Neutrophil (primary cell): ENCODE measurements at regions not wholly inside any gene's neighbourhood (a gene's known extent, or its start where the extent isn't known, plus 50 kb on each side); places are given as distances from the start of the nearest gene placed in this dataset.

Source experiments
- H3K27ac ChIP-seq: fragments of 200-600 bp; sonication (generic); 2 replicates; pipeline ENCODE4 v1.5.1; 2016; ENCODE audit warnings: mild to moderate bottlenecking, moderate library complexity
- H3K27me3 ChIP-seq: fragments of 200-600 bp; sonication (generic); 2 replicates; pipeline ENCODE4 v1.6.0; 2016; ENCODE audit warnings: mild to moderate bottlenecking
- H3K36me3 ChIP-seq: fragments of 200-600 bp; sonication (generic); 2 replicates; pipeline ENCODE4 v1.5.1; 2017
- H3K4me1 ChIP-seq, 2 experiments: fragments of 200-600 bp in 1 of 2; sonication (generic) in 1 of 2; 1 replicate in 1 of 2; 2 replicates in 1 of 2; pipeline versions ENCODE4 v1.5.1 to v1.6.1; 2013 to 2016; ENCODE audit warnings: low read depth in 1 of 2, low read length in 1 of 2, mild to moderate bottlenecking in 1 of 2, moderate library complexity in 1 of 2; ENCODE audit not compliant: control insufficient read depth in 1 of 2, insufficient read depth in 1 of 2
- H3K4me3 ChIP-seq, 2 experiments: fragments of 200-600 bp in 1 of 2; sonication (generic) in 1 of 2; 1 replicate in 1 of 2; 2 replicates in 1 of 2; pipeline ENCODE4 v1.5.1; 2013 to 2016; ENCODE audit warnings: low read depth in 1 of 2, low read length in 1 of 2, mild to moderate bottlenecking in 1 of 2, moderate library complexity in 1 of 2
- H3K9me3 ChIP-seq: fragments of 200-600 bp; sonication (generic); 2 replicates; pipeline ENCODE4 v1.5.1; 2016
- CTCF ChIP-seq: fragments of 200-600 bp; sonication (generic); IDR thresholded peaks from 2 replicates; pipeline ENCODE4 v1.5.1; 2016; ENCODE audit warnings: antibody characterized with exemption

GRCh38 chr6:163820745-163821458 lies 406.4 kb downstream of the QKI start:
- H3K27ac ChIP-seq: no peak overlapping the region
- no peak overlapping the region for H3K4me3 ChIP-seq
- no peaks in the 10 kb centered on the region for H3K9me3 ChIP-seq
- no peaks in the 10 kb centered on the region for H3K27me3 ChIP-seq
- H3K4me1 ChIP-seq: no peaks in the 10 kb centered on the region
- no peaks in the 10 kb centered on the region for H3K36me3 ChIP-seq
- no peak for TF ChIP-seq CTCF

- Histone ChIP-seq H3K27me3 (no peaks in the 10 kb centered on the region), H3K9me3 (no peaks in the 10 kb centered on the region), H3K4me3 (no peak overlapping the region), H3K36me3 (no peaks in the 10 kb centered on the region), H3K4me1 (no peaks in the 10 kb centered on the region), H3K27ac (no peak overlapping the region)
- no peak for TF ChIP-seq CTCF
These were observed 405.7 kb downstream of the QKI start for GRCh38 chr6:163820171-163820570.

- no peak overlapping the region for H3K4me3 ChIP-seq
- no peak overlapping the region for H3K27ac ChIP-seq
- no peaks in the 10 kb centered on the region for H3K36me3 ChIP-seq
- TF ChIP-seq CTCF: no peak
- no peaks in the 10 kb centered on the region for H3K9me3 ChIP-seq
- H3K27me3 ChIP-seq: no peaks in the 10 kb centered on the region
- H3K4me1 ChIP-seq: no peaks in the 10 kb centered on the region
These were observed 404.2 kb downstream of the QKI start for GRCh38 chr6:163818719-163819118.

- Histone ChIP-seq H3K4me1 (no peaks in the 10 kb centered on the region), H3K27me3 (no peaks in the 10 kb centered on the region), H3K27ac (no peak overlapping the region), H3K36me3 (no peaks in the 10 kb centered on the region), H3K9me3 (no peaks in the 10 kb centered on the region), H3K4me3 (no peak overlapping the region)
- TF ChIP-seq CTCF: no peak
These were observed 401.9 kb downstream of the QKI start for GRCh38 chr6:163816441-163816840.

GRCh38 chr6:163815796-163816195 lies 401.3 kb downstream of the QKI start:
- Histone ChIP-seq H3K27ac (no peak overlapping the region), H3K36me3 (no peaks in the 10 kb centered on the region), H3K27me3 (no peaks in the 10 kb centered on the region), H3K4me3 (no peak overlapping the region), H3K4me1 (no peaks in the 10 kb centered on the region), H3K9me3 (no peaks in the 10 kb centered on the region)
- TF ChIP-seq CTCF: no peak
